Right lobe of liver (tissue), 6 donors: ENCODE measurements at regions not wholly inside any gene's neighbourhood (a gene's known extent, or its start where the extent isn't known, plus 50 kb on each side); places are given as distances from the start of the nearest gene placed in this dataset.

Experiments
- ATAC-seq, 4 donors: fragments of 200-7000 bp; cut with Tn5 transposase; one replicate each; pipeline ENCODE4 v1.9.1; 2020; ENCODE audit warnings: mild to moderate bottlenecking in 4 of 4, moderate library complexity in 4 of 4
- DNase-seq, 3 donors: peaks; one replicate each; pipeline ENCODE4 v3.0.0-alpha.2; 2020
- H3K27ac ChIP-seq, 3 donors: fragments of 200-600 bp; one replicate each; pipeline ENCODE4 v1.8.0; 2022
- H3K27me3 ChIP-seq, 2 donors: fragments of 200-600 bp; one replicate each; pipeline ENCODE4 v1.8.0; 2022
- H3K36me3 ChIP-seq, 4 donors: fragments of 200-600 bp; sonication (generic) in 1 of 4; one replicate each; pipeline versions ENCODE4 v1.5.1 to v1.8.0; 2017 to 2022; ENCODE audit warnings: control low read depth in 1 of 4
- H3K4me1 ChIP-seq, 4 donors: fragments of 200-600 bp; sonication (generic) in 1 of 4; one replicate each; pipeline versions ENCODE4 v1.5.1 to v1.8.0; 2017 to 2022; ENCODE audit warnings: control low read depth in 1 of 4
- H3K4me3 ChIP-seq, 3 donors: fragments of 200-600 bp; one replicate each; pipeline ENCODE4 v1.8.0; 2022
- H3K9me3 ChIP-seq, 4 donors: fragments of 200-600 bp; sonication (generic) in 1 of 4; one replicate each; pipeline versions ENCODE4 v1.5.1 to v1.8.0; 2017 to 2022; ENCODE audit warnings: control low read depth in 1 of 4
- POLR2A ChIP-seq: fragments of 450-650 bp; IDR thresholded peaks from one replicate; pipeline ENCODE4 v1.6.1; 2017; ENCODE audit warnings: antibody characterized with exemption, mild to moderate bottlenecking
- WGBS: methylation state at CpG from one replicate; pipeline ENCODE4 v1.1.6; 2018; ENCODE audit warnings: low coverage, low lambda C conversion rate; ENCODE audit not compliant: insufficient coverage; ENCODE audit errors: missing lambda C conversion rate; 5-methylcytosine and 5-hydroxymethylcytosine counted together
- intact Hi-C, 2 donors: fragments of 100-400 bp; cut with DNase I; formaldehyde crosslinking; loops; one replicate each; pipeline versions ENCODE4 v1.11.2 to v1.14.1; 2022
- TF ChIP-seq, protein P1 (sequence below), 4 donors: fragments of 200-600 bp in 3 of 4; fragments of 450-650 bp in 1 of 4; IDR thresholded peaks; one replicate each; pipeline versions ENCODE4 v1.5.1 to v1.8.0; 2016 to 2022; ENCODE audit warnings: antibody characterized with exemption in 4 of 4, mild to moderate bottlenecking in 2 of 4
- donor health status: DM: no; HTN: yes; CAD: no.
- donor health status: DM: no; HTN: no; CAD: no.
- donor health status: DM: no; HTN: no; CAD: no.
- donor health status: DM: no; HTN: yes; CAD: no.
- donor health status: DM: no; HTN: yes; CAD: no.

DNA sequence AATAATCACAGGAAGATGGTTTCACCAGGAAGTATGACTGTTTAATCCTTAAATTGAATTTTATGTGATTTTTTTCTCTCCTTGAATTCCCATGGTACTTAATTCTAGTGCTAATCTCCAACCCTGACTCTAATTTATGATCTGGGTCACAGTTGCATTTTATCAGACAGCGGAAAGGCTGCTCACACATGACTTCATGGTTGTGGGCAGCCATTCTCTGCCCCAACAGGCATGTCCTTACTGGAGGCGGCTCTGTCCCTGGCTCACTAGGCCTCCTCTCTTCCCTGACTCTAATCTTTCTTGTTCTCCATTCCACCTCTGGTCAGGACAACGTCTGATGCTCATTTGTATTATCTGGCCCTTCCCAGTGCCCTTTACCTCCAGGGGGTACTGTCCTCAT lies 184.4 kb downstream of the CHST1 start:
- H3K4me1 ChIP-seq: no peaks in the 10 kb centered on the region
- H3K9me3 ChIP-seq: no peaks in the 10 kb centered on the region
- H3K27me3 ChIP-seq: no peaks in the 10 kb centered on the region
- H3K27ac ChIP-seq: no peak overlapping the region
- no peaks in the 10 kb centered on the region for H3K36me3 ChIP-seq
- TF ChIP-seq POLR2A: no peak
- TF ChIP-seq, protein P1, sequence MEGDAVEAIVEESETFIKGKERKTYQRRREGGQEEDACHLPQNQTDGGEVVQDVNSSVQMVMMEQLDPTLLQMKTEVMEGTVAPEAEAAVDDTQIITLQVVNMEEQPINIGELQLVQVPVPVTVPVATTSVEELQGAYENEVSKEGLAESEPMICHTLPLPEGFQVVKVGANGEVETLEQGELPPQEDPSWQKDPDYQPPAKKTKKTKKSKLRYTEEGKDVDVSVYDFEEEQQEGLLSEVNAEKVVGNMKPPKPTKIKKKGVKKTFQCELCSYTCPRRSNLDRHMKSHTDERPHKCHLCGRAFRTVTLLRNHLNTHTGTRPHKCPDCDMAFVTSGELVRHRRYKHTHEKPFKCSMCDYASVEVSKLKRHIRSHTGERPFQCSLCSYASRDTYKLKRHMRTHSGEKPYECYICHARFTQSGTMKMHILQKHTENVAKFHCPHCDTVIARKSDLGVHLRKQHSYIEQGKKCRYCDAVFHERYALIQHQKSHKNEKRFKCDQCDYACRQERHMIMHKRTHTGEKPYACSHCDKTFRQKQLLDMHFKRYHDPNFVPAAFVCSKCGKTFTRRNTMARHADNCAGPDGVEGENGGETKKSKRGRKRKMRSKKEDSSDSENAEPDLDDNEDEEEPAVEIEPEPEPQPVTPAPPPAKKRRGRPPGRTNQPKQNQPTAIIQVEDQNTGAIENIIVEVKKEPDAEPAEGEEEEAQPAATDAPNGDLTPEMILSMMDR (IDR thresholded peaks at IDR 0.05): no peak
- intact Hi-C loops: no loop called here
- no peak for ATAC-seq
- H3K4me3 ChIP-seq: no peak overlapping the region
- WGBS: 58% methylated on average over 3 of the region's 3 CpGs
- no peak for DNase-seq

DNA sequence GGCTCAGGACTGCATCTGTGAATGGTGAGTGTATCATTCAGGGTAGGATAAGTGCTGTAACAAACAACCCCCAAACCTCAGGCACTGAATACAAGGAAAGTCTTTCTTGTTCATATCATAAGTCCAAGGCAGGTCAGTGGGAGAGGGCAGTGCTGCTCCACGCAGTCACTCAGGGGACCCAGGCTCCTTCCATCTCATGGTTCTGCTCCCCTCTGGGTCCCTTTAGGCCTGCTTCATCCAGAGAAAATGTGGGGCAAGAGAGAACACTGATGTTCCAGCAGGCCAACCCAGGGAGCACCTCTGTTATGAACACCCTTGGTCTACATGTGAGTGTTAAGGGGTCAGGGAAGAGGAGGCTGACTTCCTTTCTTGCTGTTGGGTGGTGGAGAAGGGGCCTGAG lies 187.8 kb downstream of the CHST1 start:
- WGBS: 100% methylated on average over 1 of the region's 1 CpG
- no peak overlapping the region for H3K4me3 ChIP-seq
- ATAC-seq (no peak), DNase-seq (no peak)
- H3K36me3 ChIP-seq: no peaks in the 10 kb centered on the region
- no peak overlapping the region for H3K27ac ChIP-seq
- H3K9me3 ChIP-seq: no peaks in the 10 kb centered on the region
- no peaks in the 10 kb centered on the region for H3K4me1 ChIP-seq
- no peak for TF ChIP-seq POLR2A
- TF ChIP-seq, protein P1 (IDR thresholded peaks at IDR 0.05): no peak
- H3K27me3 ChIP-seq: no peaks in the 10 kb centered on the region
- intact Hi-C loops: no loop called here

DNA sequence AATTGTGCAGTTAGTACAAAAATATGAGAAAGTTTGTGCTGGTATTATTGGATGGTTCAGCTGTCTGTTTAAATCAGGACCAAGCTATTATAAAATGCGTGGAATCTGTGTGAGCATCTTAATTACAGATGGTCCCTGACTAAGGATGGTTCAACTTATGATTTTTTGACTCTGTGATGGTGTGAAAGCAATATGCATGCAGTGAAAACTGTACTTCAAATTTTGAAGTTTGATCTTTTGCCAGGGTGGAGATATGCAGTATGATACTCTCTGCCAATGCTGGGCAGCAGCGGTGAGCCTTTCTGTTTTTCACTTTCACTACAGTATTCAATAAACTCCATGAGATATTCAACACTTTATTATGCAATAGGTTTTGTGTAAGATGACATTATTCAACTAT lies 189.3 kb downstream of the CHST1 start:
- WGBS: 90% methylated on average over 2 of the region's 2 CpGs
- DNase-seq: no peak
- intact Hi-C loops: no loop called here

GRCh38 chr11:45475173-45475572 lies 189.0 kb upstream of the SYT13 start:
- TF ChIP-seq, protein P1 (IDR thresholded peaks at IDR 0.05): no peak
- no peak for TF ChIP-seq POLR2A
- no peak overlapping the region for H3K4me3 ChIP-seq
- no CpG with 5 or more reads among the region's 2 CpGs for WGBS
- DNase-seq (no peak), ATAC-seq (no peak)
- no peaks in the 10 kb centered on the region for H3K27me3 ChIP-seq
- no peaks in the 10 kb centered on the region for H3K9me3 ChIP-seq
- H3K27ac ChIP-seq: no peak overlapping the region
- intact Hi-C loops: no loop called here
- no peaks in the 10 kb centered on the region for H3K36me3 ChIP-seq
- no peaks in the 10 kb centered on the region for H3K4me1 ChIP-seq

More for the DNA sequence above, 189.3 kb downstream of the CHST1 start:
- Histone ChIP-seq H3K36me3 (no peaks in the 10 kb centered on the region), H3K4me1 (no peaks in the 10 kb centered on the region), H3K27me3 (no peaks in the 10 kb centered on the region), H3K4me3 (no peak overlapping the region), H3K9me3 (no peaks in the 10 kb centered on the region), H3K27ac (no peak overlapping the region)
- no peak for TF ChIP-seq POLR2A
- TF ChIP-seq, protein P1 (IDR thresholded peaks at IDR 0.05): no peak
- no peak for ATAC-seq

GRCh38 chr11:45473341-45473895 lies 187.3 kb upstream of the SYT13 start:
- Histone ChIP-seq H3K9me3 (no peaks in the 10 kb centered on the region), H3K27me3 (no peaks in the 10 kb centered on the region), H3K36me3 (no peaks in the 10 kb centered on the region), H3K27ac (no peak overlapping the region), H3K4me3 (no peak overlapping the region), H3K4me1 (no peaks in the 10 kb centered on the region)
- no peak for TF ChIP-seq POLR2A
- 53% methylated on average over 3 of the region's 3 CpGs for WGBS
- intact Hi-C loops: no loop called here
- no peak for DNase-seq
- peak in 2 of 4 donors; percentile 21 to 38 for ATAC-seq
